HG02678 (cell line): ENCODE measurements at regions not wholly inside any gene's neighbourhood (a gene's known extent, or its start where the extent isn't known, plus 50 kb on each side); places are given as distances from the start of the nearest gene placed in this dataset.

Source experiments
- ATAC-seq: cut with Tn5 transposase; IDR thresholded peaks from one replicate; pipeline ENCODE4 v1.9.1; 2021; ENCODE audit warnings: mild to moderate bottlenecking, moderate library complexity; ENCODE audit not compliant: unreplicated experiment

GRCh38 chr5:110218981-110219380 lies 507.5 kb downstream of the TMEM232 start:
- no peak for ATAC-seq

GRCh38 chr5:110219769-110220168 lies 506.7 kb downstream of the TMEM232 start:
- no peak for ATAC-seq

GRCh38 chr5:110221036-110221435 lies 505.4 kb downstream of the TMEM232 start:
- no peak for ATAC-seq

GRCh38 chr5:110224050-110224449 lies 502.4 kb downstream of the TMEM232 start:
- ATAC-seq, result no peak

- ATAC-seq, result no peak
Measured at GRCh38 chr5:110225949-110226348, 500.5 kb downstream of the TMEM232 start.

GRCh38 chr5:110239786-110240185 lies 486.7 kb downstream of the TMEM232 start:
- no peak for ATAC-seq

GRCh38 chr5:110242950-110243349 lies 483.5 kb downstream of the TMEM232 start:
- ATAC-seq, result no peak

- no peak for ATAC-seq
Measured at GRCh38 chr5:110248921-110249320, 477.6 kb downstream of the TMEM232 start.

- ATAC-seq, result no peak
Measured at GRCh38 chr5:110250355-110250754, 476.1 kb downstream of the TMEM232 start.

GRCh38 chr5:110250755-110251154 lies 475.7 kb downstream of the TMEM232 start:
- ATAC-seq, result no peak

GRCh38 chr5:110251366-110251765 lies 475.1 kb downstream of the TMEM232 start:
- ATAC-seq, result no peak

GRCh38 chr5:110255194-110255593 lies 471.3 kb downstream of the TMEM232 start:
- ATAC-seq, result no peak

GRCh38 chr5:110256298-110256697 lies 470.2 kb downstream of the TMEM232 start:
- no peak for ATAC-seq

GRCh38 chr5:110257971-110258370 lies 468.5 kb downstream of the TMEM232 start:
- no peak for ATAC-seq

- no peak for ATAC-seq
Measured at GRCh38 chr5:110258460-110259216, 467.8 kb downstream of the TMEM232 start.

GRCh38 chr5:110262749-110263148 lies 463.7 kb downstream of the TMEM232 start:
- ATAC-seq, result no peak

- ATAC-seq, result no peak
Measured at GRCh38 chr5:110264661-110265060, 461.8 kb downstream of the TMEM232 start.

- ATAC-seq, result no peak
Measured at GRCh38 chr5:110265162-110265561, 461.3 kb downstream of the TMEM232 start.

GRCh38 chr5:110267714-110268113 lies 458.8 kb downstream of the TMEM232 start:
- no peak for ATAC-seq

GRCh38 chr5:110268283-110268682 lies 458.2 kb downstream of the TMEM232 start:
- ATAC-seq, result no peak

- no peak for ATAC-seq
Measured at GRCh38 chr5:110268985-110269384, 457.5 kb downstream of the TMEM232 start.

- no peak for ATAC-seq
Measured at GRCh38 chr5:110269478-110270142, 456.9 kb downstream of the TMEM232 start.
